RKO (cell line): ENCODE measurements at regions not wholly inside any gene's neighbourhood (a gene's known extent, or its start where the extent isn't known, plus 50 kb on each side); places are given as distances from the start of the nearest gene placed in this dataset.

Experiments
- DNase-seq: peaks from one replicate; pipeline ENCODE4 v3.0.0-alpha.2; 2016; ENCODE audit warnings: low spot score

DNA sequence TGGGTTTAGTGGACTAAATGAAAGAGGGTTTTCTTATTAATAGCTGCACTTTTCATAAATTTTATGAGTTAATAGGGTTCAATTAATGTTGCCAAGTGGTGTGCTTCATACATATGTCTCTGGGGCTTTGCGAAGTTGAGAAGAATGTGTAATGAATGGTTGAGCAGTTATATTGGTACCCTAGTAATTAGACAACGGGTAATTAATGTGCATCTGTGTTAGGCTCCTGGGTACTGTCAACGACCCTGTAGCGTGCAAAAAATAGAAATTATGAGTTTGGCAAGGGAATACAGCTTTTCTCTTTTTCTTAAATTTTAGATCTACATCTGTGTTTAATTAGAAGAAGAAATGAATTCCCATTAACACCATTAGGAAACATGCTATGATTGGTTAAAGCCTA lies 1027.7 kb downstream of the ARAP2 start:
- DNase-seq = no peak

DNA sequence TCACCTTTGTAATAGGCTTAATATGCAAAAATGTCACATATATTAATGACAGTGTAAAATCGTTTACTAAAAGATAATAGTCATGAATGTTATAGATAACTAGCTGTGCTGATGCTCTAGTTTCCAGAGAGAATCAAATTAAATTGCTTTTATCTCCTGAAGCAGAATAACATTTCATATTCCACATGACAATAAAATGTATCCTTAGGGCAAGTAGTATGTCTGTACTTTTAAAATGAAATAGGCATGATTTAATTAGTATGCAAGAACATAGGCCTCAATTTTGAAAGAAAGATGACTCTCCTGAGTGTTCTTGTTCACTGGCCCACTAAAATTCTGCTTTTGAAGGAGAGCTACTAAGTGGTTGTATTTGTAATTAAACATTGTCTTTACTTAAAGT lies 1027.0 kb downstream of the ARAP2 start:
- no peak for DNase-seq

DNA sequence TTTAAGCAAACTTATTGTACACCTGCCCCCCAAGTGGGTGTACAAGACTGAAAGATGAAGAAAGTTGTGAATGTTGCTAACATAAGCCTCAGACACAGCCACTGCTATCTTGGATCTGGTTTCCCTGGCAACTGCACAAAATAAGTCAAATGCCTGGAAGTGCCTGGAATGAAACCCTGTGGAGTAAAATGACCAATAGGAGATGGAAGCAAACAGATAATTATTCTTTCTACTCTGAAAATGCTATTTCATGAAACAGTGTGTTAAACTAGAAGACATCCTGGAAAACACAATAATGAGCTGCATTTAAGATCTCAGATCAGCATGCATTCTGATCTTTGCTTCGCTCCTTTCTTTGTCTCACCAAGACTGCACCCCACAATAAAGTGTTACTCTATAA lies 1016.0 kb downstream of the ARAP2 start:
- no peak for DNase-seq

DNA sequence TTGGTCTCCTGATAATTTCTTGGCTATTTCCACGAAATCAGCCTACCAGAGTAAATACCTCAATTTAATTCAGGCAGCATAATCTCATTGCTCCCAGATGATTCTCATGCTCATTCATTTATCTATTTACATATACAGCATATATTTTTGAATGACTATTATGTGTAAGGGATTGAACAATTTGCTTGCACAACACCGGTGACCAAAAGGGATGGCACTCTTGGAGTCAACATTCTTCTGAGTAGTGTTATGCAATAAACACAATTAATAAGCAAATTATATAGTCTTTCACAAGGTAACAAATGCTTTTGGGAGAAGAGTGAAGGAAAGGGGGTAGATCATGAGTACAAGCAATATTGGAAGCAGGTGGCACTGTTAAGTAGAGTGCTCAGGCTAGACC lies 1015.3 kb downstream of the ARAP2 start:
- no peak for DNase-seq

DNA sequence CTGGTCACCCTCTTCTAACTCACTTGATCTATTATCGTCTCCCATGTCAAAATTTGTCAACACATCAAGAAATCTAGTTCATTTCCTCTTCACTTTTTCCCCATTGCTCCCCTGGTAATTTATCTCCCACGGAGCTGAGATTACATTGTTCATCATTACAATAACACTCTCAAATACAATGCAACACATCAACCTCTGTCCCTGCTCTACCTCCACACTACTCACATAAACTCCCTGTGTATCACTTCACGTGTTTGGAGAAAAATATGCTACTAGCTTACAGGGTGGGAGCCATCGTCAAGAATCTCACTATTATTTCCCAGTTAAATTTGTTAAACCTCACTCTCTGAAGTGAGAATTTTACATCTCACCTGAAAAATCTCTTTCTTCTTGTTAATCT lies 1006.4 kb downstream of the ARAP2 start:
- DNase-seq = no peak

DNA sequence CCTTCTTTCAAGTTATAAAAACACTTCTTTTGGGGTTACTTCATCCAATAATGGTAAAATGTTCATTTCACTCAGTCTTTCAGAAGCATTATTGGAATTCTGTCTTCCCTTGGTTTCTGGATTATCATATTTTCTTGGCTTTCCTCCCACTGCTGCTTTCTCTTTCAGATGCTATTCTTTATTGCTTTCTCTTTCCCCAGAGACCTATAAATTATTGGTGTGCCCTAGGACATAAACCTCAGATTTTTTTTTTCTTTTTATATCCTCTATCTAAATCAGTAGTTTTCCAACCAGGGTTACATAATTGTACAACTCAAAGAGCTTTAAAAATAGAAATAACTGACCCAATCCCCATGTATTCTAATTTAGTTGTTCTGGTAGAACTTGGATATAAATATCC lies 1005.5 kb downstream of the ARAP2 start:
- DNase-seq = no peak

DNA sequence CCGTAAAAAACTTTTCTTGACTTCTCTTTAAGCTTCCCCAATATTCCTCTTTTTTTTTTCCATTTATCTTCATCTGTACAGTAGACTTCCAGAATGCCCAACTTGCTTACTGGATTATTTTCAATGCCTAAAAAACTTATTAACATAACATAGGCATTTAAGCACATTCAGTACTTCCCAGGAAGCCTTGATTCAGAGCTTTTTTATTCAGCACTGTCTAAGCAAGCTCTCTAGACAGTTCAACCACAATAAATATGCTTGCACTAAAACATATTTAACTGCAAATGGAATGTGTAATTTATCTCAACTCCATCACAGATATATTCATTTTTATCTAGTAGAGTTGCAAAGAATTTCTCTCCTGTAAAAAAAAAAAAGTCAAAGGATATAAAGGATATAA lies 997.8 kb downstream of the ARAP2 start:
- no peak for DNase-seq

DNA sequence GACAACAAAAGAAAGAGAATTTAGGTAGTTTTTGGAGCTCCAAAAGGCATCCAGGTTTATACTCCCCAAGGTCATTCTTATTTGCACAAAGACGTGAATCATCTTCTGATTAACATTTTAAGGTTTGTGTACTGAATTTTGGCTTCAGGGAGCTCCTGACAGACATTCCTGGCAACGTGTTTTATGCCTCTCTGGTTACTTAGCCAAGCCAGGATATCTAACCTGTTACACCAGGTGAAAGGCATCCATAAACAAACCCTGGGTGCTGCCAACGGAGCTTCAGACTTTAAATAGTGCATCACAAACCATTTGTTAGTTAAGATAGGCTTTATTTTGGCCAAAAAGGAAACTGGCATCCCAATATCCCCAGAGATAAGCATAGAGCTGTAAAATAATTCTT lies 997.3 kb downstream of the ARAP2 start:
- DNase-seq = no peak

DNA sequence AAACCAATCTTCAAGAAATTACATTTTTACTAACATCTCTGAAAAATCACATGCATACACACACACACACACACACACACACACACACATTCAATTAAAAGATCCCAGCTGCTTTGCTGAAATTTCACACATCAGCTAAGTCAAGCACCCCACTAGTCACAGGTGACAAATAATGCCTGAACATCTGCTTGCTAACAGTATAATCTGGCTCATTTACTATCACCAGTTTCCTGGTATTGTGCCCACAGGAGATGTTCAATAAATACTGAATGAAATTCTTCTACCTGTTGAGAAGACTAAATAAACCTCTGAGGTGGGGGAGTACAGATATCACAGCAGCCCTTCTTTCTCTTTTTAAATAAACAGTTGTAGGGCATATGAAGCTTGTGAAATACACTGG lies 994.0 kb downstream of the ARAP2 start:
- DNase-seq = no peak

DNA sequence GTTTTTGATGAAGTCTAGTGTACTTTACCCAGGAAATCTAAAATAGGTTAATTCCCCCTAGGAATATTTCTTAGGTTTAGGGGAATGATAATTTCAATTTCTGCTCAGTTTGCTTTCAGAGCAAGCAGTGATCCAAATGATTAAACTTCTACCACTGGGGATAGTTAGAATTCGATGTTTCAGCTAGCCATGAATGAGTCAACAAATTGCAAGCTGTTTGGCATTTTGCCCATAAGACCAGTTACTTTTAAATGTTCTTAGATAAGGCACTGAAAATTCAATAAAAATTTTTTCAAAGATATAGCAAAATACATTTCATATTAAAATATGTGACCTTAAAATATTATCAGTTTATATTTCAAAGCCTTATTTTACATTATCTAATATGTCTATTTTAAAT lies 993.6 kb downstream of the ARAP2 start:
- peak; percentile 43 for DNase-seq

DNA sequence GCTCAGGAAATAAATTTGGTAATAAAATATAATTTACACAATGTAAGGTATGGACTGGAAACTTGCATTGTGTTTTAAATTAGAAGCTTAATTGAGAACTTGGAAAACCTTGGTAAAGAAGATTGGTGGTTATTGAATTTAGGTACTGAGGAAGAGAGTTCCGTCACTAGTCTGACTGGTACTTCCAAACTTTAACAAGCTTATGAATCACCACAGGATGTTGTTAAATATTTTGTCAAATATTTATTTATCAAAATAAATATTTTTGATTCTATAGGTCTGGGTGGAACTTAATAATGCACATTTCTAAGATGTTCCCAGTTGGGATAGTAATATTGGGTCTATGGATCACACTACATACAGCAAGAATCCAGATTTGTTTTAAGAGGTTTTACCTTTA lies 992.2 kb downstream of the ARAP2 start:
- no peak for DNase-seq

DNA sequence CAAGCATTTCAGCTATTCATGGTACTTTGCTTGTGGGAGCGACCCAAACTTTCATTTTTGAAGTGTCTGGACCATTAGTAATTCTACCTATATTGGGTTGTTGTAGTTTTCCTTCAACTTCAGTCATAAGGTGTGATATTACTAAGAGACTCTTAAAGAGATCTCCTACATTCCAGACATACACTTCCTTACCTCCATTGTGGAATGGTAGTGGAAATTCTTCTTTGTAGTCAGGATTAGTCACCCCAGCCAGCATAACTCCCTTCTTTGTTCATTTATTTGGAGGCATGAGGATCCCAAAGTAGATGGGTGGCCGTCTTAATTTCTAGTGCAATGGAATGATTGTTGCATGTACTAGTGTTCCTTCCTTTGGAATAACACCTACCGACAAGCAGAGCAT lies 991.4 kb downstream of the ARAP2 start:
- DNase-seq = no peak

DNA sequence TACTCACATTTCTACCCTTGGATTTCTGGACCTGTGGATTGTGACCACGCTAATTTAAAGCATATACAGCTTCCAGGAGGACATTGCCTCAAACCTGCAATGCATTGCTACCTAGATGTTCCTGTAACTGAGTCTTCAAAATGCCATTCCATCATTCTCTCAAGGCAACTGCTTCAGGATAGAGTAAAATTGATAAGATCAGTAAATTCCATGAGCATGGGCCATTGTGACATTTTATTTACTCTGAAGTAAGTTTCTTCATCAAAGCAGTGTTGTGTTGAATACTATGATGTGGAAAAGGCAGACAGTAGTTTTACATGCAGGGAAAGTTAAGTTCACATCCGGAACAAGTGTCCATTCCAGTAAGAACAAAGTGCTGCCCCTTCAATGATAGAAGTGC lies 991.0 kb downstream of the ARAP2 start:
- no peak for DNase-seq

DNA sequence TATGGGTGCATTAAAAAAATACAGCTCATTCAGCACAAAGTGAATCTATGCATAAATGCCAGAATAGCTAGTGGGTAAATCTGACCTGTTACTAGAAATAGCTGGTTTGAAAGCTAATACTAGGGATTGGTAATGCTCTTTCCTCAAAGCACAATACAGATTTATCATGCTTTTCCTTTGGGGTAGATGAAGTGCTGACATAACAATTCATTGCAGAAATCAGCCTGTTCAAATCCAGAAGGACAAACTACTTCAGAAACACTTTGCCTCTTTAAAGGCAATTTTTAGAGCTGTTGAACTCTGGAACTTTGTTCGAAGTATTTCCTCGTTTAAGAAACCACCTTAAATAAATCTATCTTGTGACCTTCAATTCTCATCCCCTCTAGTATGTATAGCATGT lies 957.9 kb downstream of the ARAP2 start:
- DNase-seq = no peak

DNA sequence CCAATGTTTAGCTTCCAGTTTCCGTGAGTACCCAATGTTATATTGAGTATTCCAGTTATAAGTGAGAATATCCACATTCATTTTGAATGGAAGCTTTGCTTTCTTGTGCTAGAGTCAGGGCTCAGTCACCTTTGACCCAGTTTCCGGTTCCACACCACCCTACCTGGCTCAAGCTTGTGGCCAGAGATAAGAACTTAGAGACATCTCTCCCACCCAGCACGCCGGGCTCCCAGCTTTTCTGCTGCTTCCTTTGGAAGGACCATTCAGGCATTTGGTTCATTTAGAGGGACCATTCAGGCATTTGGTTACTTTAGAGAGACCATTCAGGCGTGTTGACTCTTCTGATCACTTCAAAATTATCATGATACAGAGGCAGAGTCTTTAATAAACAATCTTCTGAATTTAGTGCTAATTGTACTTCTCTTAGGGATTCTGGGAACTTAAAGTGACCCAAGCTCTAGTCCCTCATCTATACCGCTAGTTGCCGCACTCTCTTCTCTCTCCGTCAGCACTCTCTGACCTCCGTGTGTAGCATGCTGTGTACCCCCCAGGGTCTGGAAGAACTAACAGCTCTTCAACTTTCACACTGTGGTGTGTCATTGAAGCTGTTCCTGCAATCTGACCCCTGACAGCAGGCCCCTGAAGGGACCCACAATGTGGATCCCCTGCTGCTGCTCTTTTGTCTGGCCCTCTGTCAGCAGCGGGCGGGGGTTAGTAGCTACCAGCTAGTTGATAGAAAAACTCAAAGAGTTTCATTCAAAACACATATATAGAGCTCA lies 943.1 kb downstream of the ARAP2 start:
- DNase-seq = no peak

DNA sequence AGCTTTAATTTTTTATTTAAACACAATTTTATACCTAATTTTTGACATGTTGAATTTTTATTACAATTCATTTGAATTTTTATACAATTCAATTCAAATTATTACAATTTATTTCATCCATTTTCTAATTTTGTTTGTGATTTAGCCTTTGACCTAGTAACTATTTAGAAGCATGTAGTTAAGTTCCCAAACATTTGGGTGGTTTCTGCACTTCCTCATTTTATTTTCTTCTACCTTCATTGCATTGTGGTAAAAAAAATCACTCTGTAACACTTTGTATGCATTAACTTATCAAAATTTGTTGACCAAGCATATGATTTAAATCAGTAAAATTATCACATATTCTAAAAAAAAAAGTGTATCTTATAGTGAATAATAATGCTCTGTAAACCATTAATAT lies 928.9 kb downstream of the ARAP2 start:
- DNase-seq = no peak

DNA sequence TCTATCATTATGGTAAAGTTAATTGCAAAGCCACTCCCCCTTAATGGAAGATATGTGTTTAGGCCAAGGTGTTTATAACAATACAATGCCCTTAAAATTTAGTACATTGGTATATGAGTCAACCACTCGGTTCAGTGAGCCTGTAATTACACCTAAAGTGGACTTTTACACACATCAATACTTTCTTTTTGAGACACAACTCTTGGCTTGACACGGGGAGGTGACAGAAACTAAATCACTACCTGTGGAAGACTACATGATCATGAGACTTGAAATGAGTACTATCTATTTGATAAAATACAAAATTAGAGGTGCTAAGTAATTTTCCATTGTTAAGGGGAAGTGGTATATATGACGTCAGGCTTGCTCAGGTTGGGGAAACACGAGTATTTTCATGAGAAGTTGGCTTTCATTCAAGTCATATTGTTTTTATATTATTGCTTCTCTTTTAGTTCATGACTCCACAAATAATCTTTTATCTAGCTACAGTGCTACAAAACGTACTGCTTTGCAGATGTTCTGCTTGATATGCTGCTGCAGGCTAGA lies 918.3 kb downstream of the ARAP2 start:
- DNase-seq = no peak

DNA sequence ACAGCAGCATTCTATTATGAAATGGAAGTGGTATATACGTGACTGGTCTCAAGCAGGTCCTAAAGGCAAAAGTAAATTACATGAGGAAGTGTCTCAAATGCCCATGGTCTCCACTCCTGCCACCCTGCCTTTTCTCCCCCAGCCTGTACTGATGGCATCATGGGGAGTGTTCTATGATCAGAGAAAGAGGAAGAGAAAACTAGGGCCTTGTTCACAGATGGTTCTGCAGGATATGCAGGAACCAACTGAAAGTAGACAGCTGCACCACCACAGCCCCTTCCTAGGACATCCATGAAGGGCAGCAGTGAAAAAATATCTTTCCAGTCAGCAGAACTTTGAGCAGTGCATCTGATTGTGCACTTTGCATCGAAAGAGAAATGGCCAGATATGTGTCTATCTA lies 901.5 kb downstream of the ARAP2 start:
- DNase-seq = no peak

DNA sequence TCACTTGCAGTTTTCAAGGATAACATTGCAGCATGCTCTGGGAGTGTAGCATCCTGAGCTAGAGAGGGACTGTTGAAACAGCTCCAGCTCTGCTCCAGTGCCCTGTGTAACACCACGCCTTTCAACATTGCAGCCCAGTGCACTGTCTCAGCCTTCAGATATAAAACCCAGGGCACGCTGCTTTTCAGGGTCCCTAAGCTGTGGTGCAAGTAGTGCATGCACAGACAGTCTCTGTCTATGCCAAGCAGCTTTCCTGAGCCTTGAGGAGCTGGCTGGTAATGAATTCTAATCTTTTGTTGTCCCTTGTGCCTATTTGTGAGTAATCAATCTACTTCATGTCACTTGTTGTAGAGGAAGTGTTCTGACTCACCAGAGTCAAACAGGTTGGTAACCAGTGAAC lies 897.0 kb downstream of the ARAP2 start:
- peak; percentile 2 for DNase-seq

DNA sequence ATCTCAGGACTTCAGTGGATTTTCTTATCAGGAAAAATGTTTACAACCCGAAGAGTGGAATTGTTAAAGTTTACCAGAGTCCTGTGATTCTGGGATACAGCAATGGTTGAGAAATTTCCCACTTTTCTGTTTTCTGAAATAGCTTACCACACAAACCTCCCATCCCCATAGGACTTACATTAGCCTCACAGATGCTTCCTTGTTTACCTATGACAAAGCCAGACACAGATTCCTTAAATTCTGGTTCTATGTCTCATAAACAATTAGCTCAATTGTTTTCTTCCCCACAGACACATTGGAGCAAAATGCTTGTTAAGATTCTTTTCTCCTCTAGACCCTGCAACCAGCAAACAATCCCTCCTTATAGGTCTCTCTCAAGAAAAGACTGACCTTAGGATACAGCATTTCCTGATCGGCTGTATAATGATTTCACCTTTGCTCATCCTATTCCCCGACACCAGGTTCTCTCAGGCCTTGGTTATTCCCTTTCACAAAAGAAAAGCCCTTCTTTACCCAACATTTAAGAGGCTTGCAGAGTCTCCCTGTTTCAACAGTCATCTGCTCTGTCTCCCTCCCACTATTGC lies 886.2 kb downstream of the ARAP2 start:
- DNase-seq = no peak

DNA sequence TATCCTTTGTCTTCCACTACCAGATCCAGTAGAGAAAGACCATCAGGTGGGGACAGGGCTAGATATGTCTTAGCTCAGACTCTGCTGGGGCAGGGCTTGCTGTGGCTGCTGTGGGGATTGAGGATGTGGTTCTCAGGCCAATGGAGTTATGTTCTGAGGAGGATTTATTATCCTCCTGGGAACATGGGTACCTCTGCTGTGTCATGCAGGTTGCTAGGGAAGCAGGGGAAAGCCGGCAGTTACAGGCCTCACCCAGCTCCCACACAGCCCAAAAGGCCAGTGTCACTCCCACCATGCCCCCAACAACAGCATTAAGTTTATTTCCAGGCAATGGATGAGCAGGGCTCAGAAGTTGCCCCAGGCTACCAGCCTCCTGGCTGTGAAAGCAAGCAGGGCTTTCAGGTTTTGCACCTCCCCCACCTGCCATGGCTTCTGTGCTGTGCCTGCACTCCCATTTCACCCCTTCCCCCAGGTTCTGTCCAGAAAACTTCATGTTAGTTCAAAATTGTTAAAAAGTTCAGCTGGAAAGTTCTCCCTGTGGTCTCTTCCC lies 879.9 kb downstream of the ARAP2 start:
- DNase-seq = no peak

DNA sequence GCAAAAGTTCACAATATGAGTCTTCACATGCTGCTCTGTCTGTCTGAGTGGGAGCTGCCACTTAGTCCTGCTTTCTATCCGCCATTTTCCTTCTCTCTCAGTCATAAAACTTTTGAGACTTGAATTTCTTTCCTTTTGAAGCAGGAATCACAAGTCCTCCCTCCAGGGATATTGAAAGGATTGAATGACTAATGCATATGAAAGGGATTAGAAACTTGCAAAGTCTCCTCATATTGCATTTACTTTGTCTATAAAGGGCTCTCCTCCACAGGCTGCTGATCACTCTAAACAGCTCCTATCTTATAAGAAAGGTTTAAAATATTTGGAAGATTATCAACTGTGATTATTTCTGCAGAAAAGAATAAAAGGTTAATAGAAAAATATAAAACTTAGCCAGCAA lies 879.1 kb downstream of the ARAP2 start:
- DNase-seq = no peak

DNA sequence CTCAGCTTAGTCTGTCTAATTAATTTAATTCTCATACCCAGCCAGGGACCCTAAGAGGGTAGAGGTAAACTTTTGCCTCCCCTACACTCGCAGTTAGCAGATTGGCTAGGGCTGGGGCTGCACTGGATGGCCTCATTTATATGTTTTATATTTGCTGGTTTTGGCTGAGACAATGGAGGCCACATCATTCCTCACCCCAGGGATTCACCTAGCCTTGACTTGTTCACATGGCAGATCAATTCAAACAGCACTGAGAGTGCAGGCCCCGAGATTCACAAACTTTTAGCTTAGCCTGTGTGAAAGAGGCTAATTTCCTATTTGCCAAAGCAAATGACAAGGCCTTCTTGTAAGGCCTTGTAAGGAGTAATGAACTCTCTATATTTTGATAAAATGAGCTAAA lies 844.4 kb downstream of the ARAP2 start:
- DNase-seq = no peak

DNA sequence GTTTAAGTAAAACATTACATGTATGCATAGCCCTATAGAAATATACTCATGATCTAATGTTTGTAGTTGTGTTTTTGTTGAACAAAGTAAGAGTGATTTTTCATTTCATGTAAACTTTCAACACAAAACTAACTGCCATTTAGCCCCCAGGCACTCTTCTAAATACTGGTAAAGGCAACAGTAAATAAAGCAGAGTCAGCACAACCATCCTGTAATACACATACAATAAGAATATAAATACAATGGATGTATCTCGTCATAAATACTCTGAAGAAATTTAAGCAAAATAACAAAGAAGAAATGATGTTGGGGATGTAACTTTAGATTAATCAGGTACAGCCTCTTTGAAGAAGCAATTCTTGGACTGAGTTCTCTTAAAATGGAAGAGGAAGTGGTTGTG lies 821.2 kb downstream of the ARAP2 start:
- no peak for DNase-seq
